Activated naive CD8-positive, alpha-beta T cell treated with anti-CD3 and anti-CD28 coated beads, Interleukin-2, amount 10 ng/mL, durations not matched to agents 7 days and 5 days (primary cell): ENCODE measurements at regions not wholly inside any gene's neighbourhood (a gene's known extent, or its start where the extent isn't known, plus 50 kb on each side); places are given as distances from the start of the nearest gene placed in this dataset.

Source experiments
- ATAC-seq: fragments of 150-1000 bp; cut with Tn5 transposase; one replicate; pipeline ENCODE4 v1.10.0; 2021; ENCODE audit warnings: low read depth, moderate library complexity
- POLR2A ChIA-PET: fragments of 350-600 bp; sonication (Branson Sonifier 250); formaldehyde crosslinking; loops from one replicate; lab custom pipeline; 2021; ENCODE audit warnings: antibody characterized with exemption; lab: Charles Lee
- DNase-seq: peaks from one replicate; pipeline ENCODE4 v3.0.0; 2021
- H3K27ac Mint-ChIP-seq: one replicate; pipeline ENCODE4 v1.8.0; 2022; ENCODE audit warnings: mild to moderate bottlenecking, mixed read lengths
- H3K27me3 Mint-ChIP-seq: one replicate; pipeline ENCODE4 v1.8.0; 2022; ENCODE audit warnings: mild to moderate bottlenecking, moderate library complexity, mixed read lengths
- H3K36me3 Mint-ChIP-seq: one replicate; pipeline ENCODE4 v1.8.0; 2021; ENCODE audit warnings: mild to moderate bottlenecking, mixed read lengths
- H3K4me1 Mint-ChIP-seq: one replicate; pipeline ENCODE4 v1.8.0; 2021; ENCODE audit warnings: mixed read lengths
- H3K4me3 Mint-ChIP-seq: one replicate; pipeline ENCODE4 v1.8.0; 2022; ENCODE audit warnings: mild to moderate bottlenecking, moderate library complexity, mixed read lengths
- H3K9me3 Mint-ChIP-seq: one replicate; pipeline ENCODE4 v1.8.0; 2021; ENCODE audit warnings: mixed read lengths

DNA sequence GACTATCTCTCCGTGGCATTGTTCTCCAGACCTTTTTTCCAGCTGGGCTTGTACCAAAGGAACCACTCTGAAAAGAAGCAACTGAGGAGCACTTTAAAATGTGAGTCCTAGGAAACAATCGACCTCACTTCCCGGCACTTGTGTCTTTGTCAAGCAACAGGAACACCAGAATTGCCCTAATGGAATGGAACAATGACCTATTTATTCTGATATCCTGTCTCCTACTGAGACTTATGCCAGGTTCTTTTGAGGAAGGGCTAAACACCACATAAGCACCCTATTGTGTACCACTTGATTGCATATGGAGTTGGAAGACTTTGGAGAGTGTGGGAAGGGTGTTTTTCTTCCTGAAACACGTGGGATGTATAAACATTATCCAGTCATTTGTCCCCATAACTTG lies 56.8 kb upstream of the TGFBR2 start:
- no peak overlapping the region for H3K27ac Mint-ChIP-seq
- no peaks in the 10 kb centered on the region for H3K36me3 Mint-ChIP-seq
- H3K4me1 Mint-ChIP-seq: peaks cover 1% of the 10 kb centered on the region
- no peaks in the 10 kb centered on the region for H3K27me3 Mint-ChIP-seq
- no peak for DNase-seq
- ATAC-seq: no peak
- peaks cover 1% of the 10 kb centered on the region for H3K9me3 Mint-ChIP-seq
- POLR2A ChIA-PET: no interaction called here
- no peak overlapping the region for H3K4me3 Mint-ChIP-seq

DNA sequence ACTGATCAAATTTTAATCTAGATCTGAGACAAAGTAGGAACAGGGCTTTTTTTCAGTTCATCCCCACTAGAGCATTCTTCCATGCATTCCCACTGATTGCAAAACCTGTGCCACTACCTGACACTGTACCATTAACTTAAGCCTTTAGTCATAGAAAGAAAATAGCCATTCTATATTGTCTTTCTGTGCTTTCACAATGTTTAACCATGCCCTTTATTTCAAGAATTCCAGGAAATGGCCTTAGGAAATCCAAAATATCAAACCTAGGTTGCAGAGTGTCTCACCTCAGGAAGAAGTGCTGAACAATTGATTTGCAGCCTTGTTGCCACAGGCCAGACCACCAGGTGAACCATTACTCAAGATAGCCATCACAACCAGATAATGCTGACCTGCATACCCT lies 56.2 kb upstream of the TGFBR2 start:
- POLR2A ChIA-PET: no interaction called here
- no peak for DNase-seq
- H3K27ac Mint-ChIP-seq: no peak overlapping the region
- no peaks in the 10 kb centered on the region for H3K36me3 Mint-ChIP-seq
- H3K4me1 Mint-ChIP-seq: no peaks in the 10 kb centered on the region
- peaks cover 1% of the 10 kb centered on the region for H3K9me3 Mint-ChIP-seq
- no peak overlapping the region for H3K4me3 Mint-ChIP-seq
- H3K27me3 Mint-ChIP-seq: no peaks in the 10 kb centered on the region
- ATAC-seq: no peak

DNA sequence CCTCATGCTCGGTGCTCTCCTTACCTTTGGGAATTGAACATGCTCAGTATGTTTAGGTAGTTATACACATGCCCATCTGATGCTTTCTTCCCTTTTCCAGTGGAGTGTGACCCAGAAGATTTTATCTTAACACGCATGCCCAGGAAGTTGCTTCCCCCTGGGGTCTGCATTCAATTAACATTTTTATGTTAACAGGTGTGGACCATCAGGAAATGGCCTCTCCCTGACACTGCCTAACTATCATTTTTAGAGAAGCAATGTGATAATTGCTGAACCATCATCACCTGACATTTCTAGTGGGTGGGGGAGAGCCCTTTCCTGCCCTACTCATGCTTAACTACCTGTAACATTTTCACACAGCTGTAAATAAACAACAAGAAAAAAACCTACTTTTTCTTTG lies 55.1 kb upstream of the TGFBR2 start:
- POLR2A ChIA-PET: no interaction called here
- Mint-ChIP-seq H3K4me1 (no peaks in the 10 kb centered on the region), H3K27ac (no peak overlapping the region), H3K36me3 (no peaks in the 10 kb centered on the region), H3K4me3 (no peak overlapping the region), H3K27me3 (no peaks in the 10 kb centered on the region), H3K9me3 (peaks cover 1% of the 10 kb centered on the region)
- ATAC-seq (no peak), DNase-seq (no peak)

DNA sequence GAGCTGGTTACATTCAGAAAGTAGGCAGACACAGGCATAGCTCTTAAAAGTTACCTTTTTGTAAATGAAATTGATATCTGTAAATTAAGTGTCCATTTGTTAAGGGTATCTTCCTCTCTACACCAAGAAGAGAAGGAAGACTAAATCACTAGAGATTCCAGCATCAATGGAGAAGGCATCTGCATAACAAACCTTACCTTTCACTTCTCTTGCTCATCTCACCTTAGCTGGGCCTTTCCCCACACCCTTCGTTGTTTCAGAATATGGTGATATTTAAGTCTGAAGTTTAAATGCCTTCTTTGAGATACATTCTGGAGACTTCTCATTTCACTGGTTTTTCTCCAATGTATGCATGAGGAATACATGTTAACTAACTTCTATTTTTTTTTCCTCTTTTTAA lies 54.5 kb upstream of the TGFBR2 start:
- no peaks in the 10 kb centered on the region for H3K4me1 Mint-ChIP-seq
- DNase-seq (no peak), ATAC-seq (no peak)
- no peaks in the 10 kb centered on the region for H3K27me3 Mint-ChIP-seq
- H3K9me3 Mint-ChIP-seq: peaks cover 4% of the 10 kb centered on the region
- POLR2A ChIA-PET: no interaction called here
- H3K36me3 Mint-ChIP-seq: no peaks in the 10 kb centered on the region
- no peak overlapping the region for H3K4me3 Mint-ChIP-seq
- no peak overlapping the region for H3K27ac Mint-ChIP-seq

DNA sequence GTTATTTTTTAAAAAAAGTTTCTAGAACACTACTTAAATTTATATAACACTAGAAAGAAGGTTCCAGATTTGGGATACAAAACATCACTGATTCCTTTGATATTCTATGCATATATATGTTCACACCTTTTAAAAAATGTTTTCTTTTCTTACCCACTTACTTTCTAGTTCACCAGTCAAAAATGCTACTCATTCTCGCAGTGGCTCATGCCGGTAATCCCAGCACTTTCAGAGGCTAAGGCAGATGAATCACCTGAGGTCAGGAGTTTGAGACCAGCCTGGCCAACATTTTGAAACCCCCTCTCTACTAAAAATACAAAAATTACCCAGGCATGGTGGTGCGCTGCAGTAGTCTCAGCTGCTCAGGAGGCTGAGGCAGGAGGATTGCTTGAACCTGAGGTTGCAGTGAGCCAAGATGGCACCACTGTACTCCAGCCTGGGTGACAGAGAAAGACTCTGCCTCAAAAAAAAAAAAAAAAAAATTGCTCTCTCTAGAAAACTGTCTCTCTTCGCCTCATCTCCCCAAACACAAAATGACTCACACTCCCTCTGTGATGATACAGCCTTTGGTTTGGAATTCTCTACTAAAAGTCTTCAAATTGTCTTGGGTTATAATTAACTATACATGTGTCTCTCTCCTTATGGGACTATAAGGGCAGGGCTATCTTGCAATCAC lies 52.6 kb upstream of the TGFBR2 start:
- Mint-ChIP-seq H3K27ac (no peak overlapping the region), H3K4me3 (no peak overlapping the region), H3K27me3 (no peaks in the 10 kb centered on the region), H3K9me3 (peaks cover 5% of the 10 kb centered on the region), H3K4me1 (no peaks in the 10 kb centered on the region), H3K36me3 (no peaks in the 10 kb centered on the region)
- no peak for DNase-seq
- ATAC-seq: no peak
- POLR2A ChIA-PET: no interaction called here

DNA sequence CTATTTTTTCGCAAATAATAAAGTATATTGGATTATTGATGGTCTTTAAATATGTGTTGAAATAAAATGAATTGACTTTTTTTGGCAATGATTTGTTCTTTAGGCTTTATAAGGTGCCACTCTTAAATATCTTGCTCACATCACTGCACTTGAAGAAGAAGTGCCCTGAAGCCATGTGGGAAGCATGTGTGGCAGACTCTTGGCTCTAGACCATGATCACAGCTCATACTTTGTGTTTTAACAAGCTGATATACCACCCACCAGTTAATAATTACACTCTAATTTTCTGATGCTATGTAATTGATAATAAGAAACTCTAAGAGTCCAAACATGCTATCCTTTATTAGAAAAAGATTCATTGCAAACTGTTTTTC lies 52.1 kb upstream of the TGFBR2 start:
- no peaks in the 10 kb centered on the region for H3K4me1 Mint-ChIP-seq
- H3K27ac Mint-ChIP-seq: no peak overlapping the region
- H3K36me3 Mint-ChIP-seq: no peaks in the 10 kb centered on the region
- H3K9me3 Mint-ChIP-seq: peaks cover 5% of the 10 kb centered on the region
- DNase-seq: no peak
- no peak overlapping the region for H3K4me3 Mint-ChIP-seq
- H3K27me3 Mint-ChIP-seq: no peaks in the 10 kb centered on the region
- POLR2A ChIA-PET: no interaction called here
- no peak for ATAC-seq

DNA sequence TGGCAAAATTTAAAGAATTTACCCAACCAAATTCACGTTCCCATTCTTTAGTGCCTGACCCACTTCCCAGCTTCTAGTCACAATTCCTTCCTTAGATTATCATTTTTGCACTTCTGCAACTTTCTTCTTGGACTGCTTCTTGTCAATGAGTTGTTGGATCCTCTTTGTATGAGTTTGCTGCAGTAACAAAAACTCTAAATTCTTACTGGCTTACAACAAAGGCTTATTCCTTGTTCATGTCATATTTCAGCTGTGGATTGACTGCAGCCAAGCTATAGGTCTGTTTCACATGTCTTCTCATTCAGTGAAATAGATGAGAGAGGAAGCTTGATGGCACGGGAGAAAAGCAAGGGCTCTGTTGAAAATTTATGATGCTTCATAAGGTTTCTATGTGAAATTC lies 50.4 kb upstream of the TGFBR2 start:
- Mint-ChIP-seq H3K36me3 (no peaks in the 10 kb centered on the region), H3K4me3 (no peak overlapping the region), H3K27ac (no peak overlapping the region), H3K9me3 (peaks cover 5% of the 10 kb centered on the region), H3K27me3 (no peaks in the 10 kb centered on the region), H3K4me1 (no peaks in the 10 kb centered on the region)
- POLR2A ChIA-PET: no interaction called here
- no peak for ATAC-seq
- DNase-seq: no peak
